ENCODE measurements at regions not wholly inside any gene's neighbourhood (a gene's known extent, or its start where the extent isn't known, plus 50 kb on each side); places are given as distances from the start of the nearest gene placed in this dataset.

GRCh38 chr1:189616893-189617292, 860.8 kb downstream of the BRINP3 start:
- no peak for DNase-seq (ENCODE audit: low read depth)
- H3K4me3 ChIP-seq (ENCODE audit: low read length) = no peak overlapping the region
- no peak for TF ChIP-seq CTCF (conservative IDR thresholded peaks at IDR 0.05; ENCODE audit: low read depth, low read length)

- peak; percentile 71 for DNase-seq (ENCODE audit: low read depth)
Measured at GRCh38 chr1:189619682-189620332, 857.9 kb downstream of the BRINP3 start.

GRCh38 chr1:189620471-189620870, 857.2 kb downstream of the BRINP3 start:
- DNase-seq (ENCODE audit: low read depth) = no peak
- no peak overlapping the region for H3K4me3 ChIP-seq (ENCODE audit: low read length)
- TF ChIP-seq CTCF (conservative IDR thresholded peaks at IDR 0.05; ENCODE audit: low read depth, low read length) = no peak

More at GRCh38 chr1:189619682-189620332, 857.9 kb downstream of the BRINP3 start:
- no peak overlapping the region for H3K4me3 ChIP-seq (ENCODE audit: low read length)
- TF ChIP-seq CTCF (conservative IDR thresholded peaks at IDR 0.05; ENCODE audit: low read depth, low read length) = no peak

GRCh38 chr1:189623336-189623735, 854.3 kb downstream of the BRINP3 start:
- no peak for TF ChIP-seq CTCF (conservative IDR thresholded peaks at IDR 0.05; ENCODE audit: low read depth, low read length)
- DNase-seq (ENCODE audit: low read depth) = no peak

GRCh38 chr1:189627427-189627826, 850.2 kb downstream of the BRINP3 start:
- no peak for DNase-seq (ENCODE audit: low read depth)
- TF ChIP-seq CTCF (conservative IDR thresholded peaks at IDR 0.05; ENCODE audit: low read depth, low read length) = no peak

More at GRCh38 chr1:189623336-189623735, 854.3 kb downstream of the BRINP3 start:
- no peak overlapping the region for H3K4me3 ChIP-seq (ENCODE audit: low read length)

GRCh38 chr1:189628857-189629256, 848.8 kb downstream of the BRINP3 start:
- H3K4me3 ChIP-seq (ENCODE audit: low read length) = no peak overlapping the region
- no peak for TF ChIP-seq CTCF (conservative IDR thresholded peaks at IDR 0.05; ENCODE audit: low read depth, low read length)
- DNase-seq (ENCODE audit: low read depth) = no peak

More at GRCh38 chr1:189627427-189627826, 850.2 kb downstream of the BRINP3 start:
- no peak overlapping the region for H3K4me3 ChIP-seq (ENCODE audit: low read length)

GRCh38 chr1:189633658-189634057, 844.0 kb downstream of the BRINP3 start:
- H3K4me3 ChIP-seq (ENCODE audit: low read length) = no peak overlapping the region
- TF ChIP-seq CTCF (conservative IDR thresholded peaks at IDR 0.05; ENCODE audit: low read depth, low read length) = no peak
- no peak for DNase-seq (ENCODE audit: low read depth)

All from retinal pigment epithelial cell (primary cell).